ENCODE measurements at regions not wholly inside any gene's neighbourhood (a gene's known extent, or its start where the extent isn't known, plus 50 kb on each side); places are given as distances from the start of the nearest gene placed in this dataset.

GRCh38 chr6:49082611-49083010 lies 380.4 kb downstream of the MMUT start:
- TF ChIP-seq TAF1 (IDR thresholded peaks at IDR 0.05; ENCODE audit: low read depth) = no peak
- no peak for TF ChIP-seq ZBTB7A (IDR thresholded peaks at IDR 0.05; ENCODE audit: low read depth)
- TF ChIP-seq USF1 (IDR thresholded peaks at IDR 0.05) = no peak
- TF ChIP-seq MAX (IDR thresholded peaks at IDR 0.05) = no peak
- no peak for TF ChIP-seq FOXM1 (IDR thresholded peaks at IDR 0.05; ENCODE audit: borderline replicate concordance, low read depth)
- no peak for TF ChIP-seq EGR1 (IDR thresholded peaks at IDR 0.05)
- TF ChIP-seq CEBPB (IDR thresholded peaks at IDR 0.05) = no peak
- no peak for TF ChIP-seq TCF12 (IDR thresholded peaks at IDR 0.05; ENCODE audit: low read depth)
- no peak for TF ChIP-seq RAD21 (IDR thresholded peaks at IDR 0.05; ENCODE audit: low read depth)
- TF ChIP-seq CREB1 (IDR thresholded peaks at IDR 0.05; ENCODE audit: low read depth) = no peak
- TF ChIP-seq TEAD4 (IDR thresholded peaks at IDR 0.05) = no peak
- TF ChIP-seq NFIC (IDR thresholded peaks at IDR 0.05) = no peak
- TF ChIP-seq REST (IDR thresholded peaks at IDR 0.05; ENCODE audit: low read depth) = no peak

- TF ChIP-seq CEBPB (IDR thresholded peaks at IDR 0.05) = no peak
- no peak for TF ChIP-seq EGR1 (IDR thresholded peaks at IDR 0.05)
- TF ChIP-seq ZBTB7A (IDR thresholded peaks at IDR 0.05; ENCODE audit: low read depth) = no peak
- TF ChIP-seq USF1 (IDR thresholded peaks at IDR 0.05) = no peak
- TF ChIP-seq NFIC (IDR thresholded peaks at IDR 0.05) = no peak
- no peak for TF ChIP-seq RAD21 (IDR thresholded peaks at IDR 0.05; ENCODE audit: low read depth)
- no peak for TF ChIP-seq REST (IDR thresholded peaks at IDR 0.05; ENCODE audit: low read depth)
- TF ChIP-seq EP300 (IDR thresholded peaks at IDR 0.05; ENCODE audit: borderline replicate concordance) = no peak
- TF ChIP-seq FOXM1 (IDR thresholded peaks at IDR 0.05; ENCODE audit: borderline replicate concordance, low read depth) = no peak
- no peak for TF ChIP-seq TAF1 (IDR thresholded peaks at IDR 0.05; ENCODE audit: low read depth)
Measured at GRCh38 chr6:49072885-49073620, 390.0 kb downstream of the MMUT start.

GRCh38 chr6:49072146-49072545 lies 390.9 kb downstream of the MMUT start:
- no peak for TF ChIP-seq MAX (IDR thresholded peaks at IDR 0.05)
- TF ChIP-seq CREB1 (IDR thresholded peaks at IDR 0.05; ENCODE audit: low read depth) = no peak
- TF ChIP-seq EP300 (IDR thresholded peaks at IDR 0.05; ENCODE audit: borderline replicate concordance) = no peak
- TF ChIP-seq TAF1 (IDR thresholded peaks at IDR 0.05; ENCODE audit: low read depth) = no peak
- TF ChIP-seq EGR1 (IDR thresholded peaks at IDR 0.05) = no peak
- TF ChIP-seq USF1 (IDR thresholded peaks at IDR 0.05) = no peak
- TF ChIP-seq TCF12 (IDR thresholded peaks at IDR 0.05; ENCODE audit: low read depth) = no peak
- TF ChIP-seq RAD21 (IDR thresholded peaks at IDR 0.05; ENCODE audit: low read depth) = no peak
- no peak for TF ChIP-seq FOXM1 (IDR thresholded peaks at IDR 0.05; ENCODE audit: borderline replicate concordance, low read depth)
- no peak for TF ChIP-seq REST (IDR thresholded peaks at IDR 0.05; ENCODE audit: low read depth)
- TF ChIP-seq ZBTB7A (IDR thresholded peaks at IDR 0.05; ENCODE audit: low read depth) = no peak
- TF ChIP-seq YY1 (IDR thresholded peaks at IDR 0.05; ENCODE audit: low read depth) = no peak
- no peak for TF ChIP-seq CEBPB (IDR thresholded peaks at IDR 0.05)

- TF ChIP-seq RAD21 (IDR thresholded peaks at IDR 0.05; ENCODE audit: low read depth) (no peak), NFIC (IDR thresholded peaks at IDR 0.05) (no peak), ZBTB7A (IDR thresholded peaks at IDR 0.05; ENCODE audit: low read depth) (no peak), USF1 (IDR thresholded peaks at IDR 0.05) (no peak), EP300 (IDR thresholded peaks at IDR 0.05; ENCODE audit: borderline replicate concordance) (no peak), TCF12 (IDR thresholded peaks at IDR 0.05; ENCODE audit: low read depth) (no peak), EGR1 (IDR thresholded peaks at IDR 0.05) (no peak), TEAD4 (IDR thresholded peaks at IDR 0.05) (no peak), TAF1 (IDR thresholded peaks at IDR 0.05; ENCODE audit: low read depth) (no peak), CREB1 (IDR thresholded peaks at IDR 0.05; ENCODE audit: low read depth) (no peak), FOXM1 (IDR thresholded peaks at IDR 0.05; ENCODE audit: borderline replicate concordance, low read depth) (no peak), YY1 (IDR thresholded peaks at IDR 0.05; ENCODE audit: low read depth) (no peak), MAX (IDR thresholded peaks at IDR 0.05) (no peak), CEBPB (IDR thresholded peaks at IDR 0.05) (no peak), REST (IDR thresholded peaks at IDR 0.05; ENCODE audit: low read depth) (no peak)
Measured at GRCh38 chr6:49070411-49070810, 392.6 kb downstream of the MMUT start.

All from Ishikawa (cell line).